IMR-90 (cell line): ENCODE measurements at regions not wholly inside any gene's neighbourhood (a gene's known extent, or its start where the extent isn't known, plus 50 kb on each side); places are given as distances from the start of the nearest gene placed in this dataset.

Source experiments
- ATAC-seq: fragments of 200-7000 bp; cut with Tn5 transposase; 2 replicates; pipeline ENCODE4 v1.9.1; 2020; ENCODE audit warnings: low read depth, mild to moderate bottlenecking, moderate library complexity
- BruUV-seq: library from RNA; stranded (reverse); fragments of 400-500 nt; replicated peaks from 2 replicates; lab custom pipeline; 2021; lab: Mats Ljungman, UMichigan
- CTCF ChIA-PET: fragments of 300-600 bp; formaldehyde crosslinking; extraction: SDS; loops from one replicate; lab custom pipeline; 2021; ENCODE audit warnings: antibody characterized with exemption; lab: Yijun Ruan, JAX
- POLR2A ChIA-PET: fragments of 300-600 bp; sonication (Branson Sonifier 250); formaldehyde crosslinking; loops from one replicate; lab custom pipeline; 2022; ENCODE audit warnings: antibody characterized with exemption; ENCODE audit not compliant: unreplicated experiment; lab: Charles Lee
- DNase-seq: peaks from one replicate; pipeline ENCODE4 v3.0.0; 2013
- H2AFZ ChIP-seq: replicated peaks from 2 replicates; pipeline ENCODE3; 2013; ENCODE audit warnings: low read length, mild to moderate bottlenecking; ENCODE audit not compliant: poor library complexity
- H2AK5ac ChIP-seq: 2 replicates; pipeline ENCODE4 v1.6.1; 2013; ENCODE audit warnings: low read depth, low read length, inconsistent platforms
- H2AK9ac ChIP-seq: replicated peaks from 2 replicates; pipeline ENCODE3; 2013; ENCODE audit warnings: mild to moderate bottlenecking, low read depth, low read length, moderate library complexity; ENCODE audit not compliant: poor library complexity
- H2BK120ac ChIP-seq: 2 replicates; pipeline ENCODE4 v1.6.1; 2013; ENCODE audit warnings: low read depth, low read length, inconsistent platforms
- H2BK15ac ChIP-seq: 3 replicates; pipeline ENCODE4 v1.6.1; 2013; ENCODE audit warnings: low read depth, low read length, inconsistent platforms
- H2BK20ac ChIP-seq: 2 replicates; pipeline ENCODE4 v1.6.1; 2013; ENCODE audit warnings: low read depth, mild to moderate bottlenecking, inconsistent platforms, low read length, moderate library complexity
- H2BK5ac ChIP-seq: 2 replicates; pipeline ENCODE4 v1.6.1; 2013; ENCODE audit warnings: mild to moderate bottlenecking, low read depth, low read length, inconsistent platforms; ENCODE audit not compliant: poor library complexity, severe bottlenecking
- H3K14ac ChIP-seq: replicated peaks from 2 replicates; pipeline ENCODE4 v1.6.1; 2013; ENCODE audit warnings: low read depth, low read length, inconsistent platforms
- H3K18ac ChIP-seq: 2 replicates; pipeline ENCODE4 v1.6.1; 2013; ENCODE audit warnings: low read depth, low read length, control low read depth
- H3K23ac ChIP-seq: 2 replicates; pipeline ENCODE4 v1.6.1; 2013; ENCODE audit warnings: low read depth, low read length, inconsistent platforms
- H3K27ac ChIP-seq: 2 replicates; pipeline ENCODE4 v1.5.1; 2013; ENCODE audit warnings: mild to moderate bottlenecking, control low read depth, low read length; ENCODE audit not compliant: insufficient read depth
- H3K27me3 ChIP-seq: 2 replicates; pipeline ENCODE4 v1.6.1; 2013; ENCODE audit warnings: low read length; ENCODE audit not compliant: control insufficient read depth, insufficient read depth
- H3K36me3 ChIP-seq: 2 replicates; pipeline ENCODE4 v1.6.1; 2013; ENCODE audit warnings: low read length, mixed read lengths; ENCODE audit not compliant: control insufficient read depth, insufficient read depth
- H3K4ac ChIP-seq: 2 replicates; pipeline ENCODE4 v1.6.1; 2013; ENCODE audit warnings: low read depth, low read length, inconsistent platforms
- H3K4me1 ChIP-seq: 2 replicates; pipeline ENCODE4 v1.6.1; 2013; ENCODE audit warnings: low read length, mixed read lengths; ENCODE audit not compliant: control insufficient read depth, insufficient read depth
- H3K4me2 ChIP-seq: 2 replicates; pipeline ENCODE4 v1.6.1; 2013; ENCODE audit warnings: low read depth, mild to moderate bottlenecking, control low read depth, low read length, moderate library complexity
- H3K4me3 ChIP-seq: 2 replicates; pipeline ENCODE4 v1.5.1; 2013; ENCODE audit warnings: low read depth, mild to moderate bottlenecking, control low read depth, low read length, moderate library complexity; ENCODE audit not compliant: insufficient read depth
- H3K56ac ChIP-seq: 2 replicates; pipeline ENCODE4 v1.6.1; 2013; ENCODE audit warnings: low read length, inconsistent platforms; ENCODE audit not compliant: insufficient read depth; ENCODE audit errors: extremely low read depth
- H3K79me1 ChIP-seq, 2 experiments: 2 replicates each; pipeline ENCODE4 v1.6.1; 2013; ENCODE audit warnings: low read length in 2 of 2, inconsistent platforms in 1 of 2, low read depth in 1 of 2
- H3K9ac ChIP-seq: 2 replicates; pipeline ENCODE4 v1.6.1; 2013; ENCODE audit warnings: low read depth, low read length, control low read depth
- H3K9me1 ChIP-seq: 2 replicates; pipeline ENCODE4 v1.6.1; 2013; ENCODE audit warnings: low read length, inconsistent platforms; ENCODE audit not compliant: insufficient read depth
- H3K9me3 ChIP-seq: 2 replicates; pipeline ENCODE4 v1.6.1; 2013; ENCODE audit warnings: low read length; ENCODE audit not compliant: control insufficient read depth, insufficient read depth
- H4K20me1 ChIP-seq: 2 replicates; pipeline ENCODE4 v1.6.1; 2013; ENCODE audit warnings: low read length, inconsistent platforms; ENCODE audit not compliant: insufficient read depth
- H4K5ac ChIP-seq: 2 replicates; pipeline ENCODE4 v1.6.1; 2013; ENCODE audit warnings: mild to moderate bottlenecking, low read depth, low read length, control low read depth
- H4K8ac ChIP-seq, 2 experiments: 2 replicates each; pipeline ENCODE4 v1.6.1; 2013; ENCODE audit warnings: low read depth in 2 of 2, low read length in 2 of 2, control low read depth in 1 of 2, inconsistent platforms in 1 of 2
- H4K91ac ChIP-seq: 2 replicates; pipeline ENCODE4 v1.6.1; 2013; ENCODE audit warnings: low read depth, low read length, inconsistent platforms; ENCODE audit not compliant: insufficient read depth
- CEBPB ChIP-seq: IDR thresholded peaks from 2 replicates; pipeline ENCODE4 v1.6.1; 2012; ENCODE audit warnings: low read depth, low read length, improper control_type of control experiment
- POLR2A ChIP-seq: IDR thresholded peaks from 2 replicates; pipeline ENCODE4 v1.6.1; 2012; ENCODE audit warnings: mild to moderate bottlenecking, low read depth, low read length
- RAD21 ChIP-seq: IDR thresholded peaks from 2 replicates; pipeline ENCODE4 v1.6.1; 2012; ENCODE audit warnings: low read length, improper control_type of control experiment
- RFX5 ChIP-seq: IDR thresholded peaks from 2 replicates; pipeline ENCODE4 v1.8.0; 2012; ENCODE audit warnings: low read depth, mild to moderate bottlenecking, low read length, moderate library complexity
- WGBS, 2 experiments: methylation state at CpG; one replicate each; pipeline versions ENCODE4 v1.1.5 to v1.1.7; 2013; ENCODE audit warnings: missing lambda C conversion rate in 2 of 2; ENCODE audit not compliant: insufficient read length in 1 of 2; ENCODE audit errors: extremely low coverage in 2 of 2; 5-methylcytosine and 5-hydroxymethylcytosine counted together
- dilution Hi-C: fragments of 300-500 bp; cut with HindIII; formaldehyde crosslinking; loops from one replicate; pipeline ENCODE4 v1.14.3; 2018; ENCODE audit warnings: low sequenced_read_pairs; ENCODE audit not compliant: unreplicated experiment
- in situ Hi-C: fragments of 300-500 bp; cut with MboI; formaldehyde crosslinking; loops from 3 replicates; pipeline ENCODE4 v1.14.3; 2019; ENCODE audit warnings: low sequenced_read_pairs, inconsistent platforms, mixed read lengths
- intact Hi-C: fragments of 100-400 bp; cut with micrococcal nuclease; formaldehyde crosslinking; loops from 2 replicates; pipeline ENCODE4 v1.10.0; 2022
- TF ChIP-seq, protein P1 (sequence below): fragments of 150-350 bp; IDR thresholded peaks from 2 replicates; pipeline ENCODE4 v1.6.1; 2016; ENCODE audit warnings: low read depth, mild to moderate bottlenecking, low read length, moderate library complexity, borderline replicate concordance
- TF ChIP-seq, protein P2 (sequence below): fragments of 150-350 bp; IDR thresholded peaks from 2 replicates; pipeline ENCODE4 v1.6.1; 2017; ENCODE audit warnings: mild to moderate bottlenecking, antibody characterized with exemption, low read length, low read depth

DNA sequence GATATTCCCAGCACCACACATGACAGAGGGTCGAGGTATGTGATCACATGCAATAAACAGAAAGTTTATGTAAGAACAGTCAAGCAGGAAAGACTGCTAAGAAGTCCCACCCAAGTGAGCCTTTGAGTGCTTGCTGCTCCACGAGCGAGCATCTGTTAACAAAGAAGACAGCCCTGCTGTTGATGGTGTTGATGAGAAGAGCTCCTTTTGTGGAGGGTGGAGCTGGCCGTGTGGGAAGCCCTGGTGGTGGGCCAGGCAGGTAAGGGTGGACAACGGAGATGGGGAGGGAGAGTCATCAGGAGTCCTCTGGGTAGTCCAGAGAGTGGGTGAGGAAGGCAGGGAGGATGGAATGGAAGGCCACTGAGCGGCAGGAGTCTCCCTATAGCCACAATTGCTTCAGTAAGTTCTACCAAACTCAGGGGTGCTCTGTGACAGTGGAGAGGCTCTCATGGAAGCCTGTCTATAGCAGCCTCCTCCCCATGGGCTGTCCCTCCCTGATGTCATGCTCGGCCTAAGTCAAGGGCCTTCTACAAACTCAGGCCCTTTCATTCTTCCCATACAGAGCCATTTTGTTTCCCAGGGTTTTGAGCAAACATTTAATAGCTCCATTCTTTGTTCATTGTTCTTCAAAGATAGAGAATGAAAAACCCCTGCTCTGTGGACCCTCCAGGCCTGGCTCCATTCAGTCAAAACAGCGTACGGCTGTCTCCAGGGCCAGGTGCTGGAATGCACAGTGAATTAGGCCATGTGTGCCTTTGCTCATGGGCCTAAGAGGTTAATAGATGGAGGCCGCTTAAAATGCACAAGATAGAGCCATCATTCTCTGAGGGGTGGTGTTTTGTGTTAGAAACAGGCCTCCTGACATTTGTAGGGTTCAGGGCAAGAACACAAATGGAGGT, 494.2 kb upstream of the RAB6C start:
- ChIA-PET POLR2A (no interaction called here), CTCF (no interaction called here)
- no peak overlapping the region for H3K9ac ChIP-seq
- no peak overlapping the region for H2AK9ac ChIP-seq
- H2BK15ac ChIP-seq: no peak overlapping the region
- H3K18ac ChIP-seq: no peak overlapping the region
- no peak overlapping the region for H4K91ac ChIP-seq
- H3K4me2 ChIP-seq: no peak overlapping the region
- peaks cover 40% of the 10 kb centered on the region for H3K9me3 ChIP-seq
- 52% methylated on average over 3 of the region's 10 CpGs; no CpG with 5 or more reads in 1 of the 2 experiments for WGBS, 2 experiments
- no peaks in the 10 kb centered on the region for H3K36me3 ChIP-seq
- no peak overlapping the region for H3K14ac ChIP-seq
- H3K23ac ChIP-seq: no peak overlapping the region
- no peaks in the 10 kb centered on the region for H3K4me1 ChIP-seq
- H3K27ac ChIP-seq: no peak overlapping the region
- no TSS peak for BruUV-seq
- no peaks in the 10 kb centered on the region for H4K20me1 ChIP-seq
- H3K79me1 ChIP-seq: no peaks in the 10 kb centered on the region
- no peak overlapping the region for H4K8ac ChIP-seq
- in situ Hi-C loops: no loop called here
- no peak overlapping the region for H3K4ac ChIP-seq
- DNase-seq (no peak), ATAC-seq (no peak)
- no peaks in the 10 kb centered on the region for H3K9me1 ChIP-seq
- no peaks in the 10 kb centered on the region for H3K27me3 ChIP-seq
- H3K4me3 ChIP-seq: no peak overlapping the region
- H2AFZ ChIP-seq: no peak overlapping the region
- H2BK120ac ChIP-seq: no peak overlapping the region
- no peak overlapping the region for H2BK5ac ChIP-seq
- no peak overlapping the region for H3K56ac ChIP-seq
- dilution Hi-C loops: no loop called here
- no peak overlapping the region for H2AK5ac ChIP-seq
- no peak for TF ChIP-seq CEBPB
- no peak for TF ChIP-seq RAD21
- TF ChIP-seq, protein P1, sequence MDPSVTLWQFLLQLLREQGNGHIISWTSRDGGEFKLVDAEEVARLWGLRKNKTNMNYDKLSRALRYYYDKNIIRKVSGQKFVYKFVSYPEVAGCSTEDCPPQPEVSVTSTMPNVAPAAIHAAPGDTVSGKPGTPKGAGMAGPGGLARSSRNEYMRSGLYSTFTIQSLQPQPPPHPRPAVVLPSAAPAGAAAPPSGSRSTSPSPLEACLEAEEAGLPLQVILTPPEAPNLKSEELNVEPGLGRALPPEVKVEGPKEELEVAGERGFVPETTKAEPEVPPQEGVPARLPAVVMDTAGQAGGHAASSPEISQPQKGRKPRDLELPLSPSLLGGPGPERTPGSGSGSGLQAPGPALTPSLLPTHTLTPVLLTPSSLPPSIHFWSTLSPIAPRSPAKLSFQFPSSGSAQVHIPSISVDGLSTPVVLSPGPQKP: no peak
- TF ChIP-seq, protein P2, sequence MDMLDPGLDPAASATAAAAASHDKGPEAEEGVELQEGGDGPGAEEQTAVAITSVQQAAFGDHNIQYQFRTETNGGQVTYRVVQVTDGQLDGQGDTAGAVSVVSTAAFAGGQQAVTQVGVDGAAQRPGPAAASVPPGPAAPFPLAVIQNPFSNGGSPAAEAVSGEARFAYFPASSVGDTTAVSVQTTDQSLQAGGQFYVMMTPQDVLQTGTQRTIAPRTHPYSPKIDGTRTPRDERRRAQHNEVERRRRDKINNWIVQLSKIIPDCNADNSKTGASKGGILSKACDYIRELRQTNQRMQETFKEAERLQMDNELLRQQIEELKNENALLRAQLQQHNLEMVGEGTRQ: no peak
- no peak for TF ChIP-seq POLR2A
- no peak for TF ChIP-seq RFX5
- intact Hi-C loops: no loop called here
- no peak overlapping the region for H4K5ac ChIP-seq
- no peak overlapping the region for H2BK20ac ChIP-seq
